Liver (tissue), 8 donors: ENCODE measurements at regions not wholly inside any gene's neighbourhood (a gene's known extent, or its start where the extent isn't known, plus 50 kb on each side); places are given as distances from the start of the nearest gene placed in this dataset.

Experiments
- DNase-seq: peaks from one replicate; pipeline ENCODE4 v3.0.0-alpha.2; 2017; ENCODE audit warnings: low spot score
- H3K27ac ChIP-seq, 2 donors: one replicate each; pipeline ENCODE4 v1.7.0; 2013; ENCODE audit warnings: inconsistent platforms in 2 of 2, low read length in 2 of 2, control low read depth in 1 of 2, low read depth in 1 of 2, mild to moderate bottlenecking in 1 of 2
- H3K27me3 ChIP-seq, 4 donors: one replicate each; pipeline versions ENCODE4 v1.6.1 to v1.7.0; 2013; ENCODE audit warnings: low read length in 3 of 4, inconsistent platforms in 1 of 4, mild to moderate bottlenecking in 1 of 4, moderate library complexity in 1 of 4; ENCODE audit not compliant: control insufficient read depth in 4 of 4, insufficient read depth in 4 of 4
- H3K36me3 ChIP-seq, 4 donors: one replicate each; pipeline versions ENCODE4 v1.6.1 to v1.7.0; 2013; ENCODE audit warnings: low read length in 3 of 4, mild to moderate bottlenecking in 3 of 4, low read depth in 1 of 4, moderate library complexity in 1 of 4; ENCODE audit not compliant: control insufficient read depth in 4 of 4, insufficient read depth in 3 of 4
- H3K4me1 ChIP-seq, 4 donors: one replicate each; pipeline versions ENCODE4 v1.6.1 to v1.7.0; 2013; ENCODE audit warnings: low read length in 3 of 4, mild to moderate bottlenecking in 3 of 4, moderate library complexity in 1 of 4; ENCODE audit not compliant: control insufficient read depth in 4 of 4, insufficient read depth in 4 of 4
- H3K4me3 ChIP-seq, 3 donors: one replicate each; pipeline versions ENCODE4 v1.6.1 to v1.7.0; 2013; ENCODE audit warnings: low read length in 3 of 3, control low read depth in 1 of 3, low read depth in 1 of 3, mild to moderate bottlenecking in 1 of 3
- H3K9ac ChIP-seq, 2 donors: one replicate each; pipeline ENCODE4 v1.7.0; 2013; ENCODE audit warnings: low read length in 2 of 2, mild to moderate bottlenecking in 2 of 2, moderate library complexity in 2 of 2, control low read depth in 1 of 2, low read depth in 1 of 2
- H3K9me3 ChIP-seq, 4 donors: one replicate each; pipeline versions ENCODE4 v1.6.1 to v1.7.0; 2013; ENCODE audit warnings: low read length in 3 of 4; ENCODE audit not compliant: control insufficient read depth in 4 of 4
- EGR1 ChIP-seq, 2 donors: IDR thresholded peaks; 2 replicates each; pipeline ENCODE4 v1.6.1; 2016 to 2018; ENCODE audit warnings: antibody characterized with exemption in 2 of 2, low read depth in 2 of 2
- GABPA ChIP-seq, 2 donors: IDR thresholded peaks in 1 of 2; conservative IDR thresholded peaks in 1 of 2; 2 replicates each; pipeline ENCODE4 v1.6.1; 2016; ENCODE audit warnings: antibody characterized with exemption in 2 of 2, mild to moderate bottlenecking in 1 of 2, moderate library complexity in 1 of 2
- HNF4G ChIP-seq: IDR thresholded peaks from 2 replicates; pipeline ENCODE4 v1.6.1; 2016; ENCODE audit warnings: antibody characterized with exemption
- NR2F2 ChIP-seq: IDR thresholded peaks from 2 replicates; pipeline ENCODE4 v1.6.1; 2016; ENCODE audit warnings: antibody characterized with exemption
- RAD21 ChIP-seq, 2 donors: IDR thresholded peaks; 2 replicates each; pipeline ENCODE4 v1.6.1; 2016; ENCODE audit warnings: antibody characterized with exemption in 2 of 2, mild to moderate bottlenecking in 2 of 2
- REST ChIP-seq: IDR thresholded peaks from 2 replicates; pipeline ENCODE4 v1.6.1; 2016; ENCODE audit warnings: antibody characterized with exemption, mild to moderate bottlenecking
- SP1 ChIP-seq: IDR thresholded peaks from 2 replicates; pipeline ENCODE4 v1.6.1; 2018; ENCODE audit warnings: antibody characterized with exemption, mild to moderate bottlenecking
- TAF1 ChIP-seq: conservative IDR thresholded peaks from 2 replicates; pipeline ENCODE4 v1.6.1; 2016; ENCODE audit warnings: antibody characterized with exemption, mild to moderate bottlenecking
- WGBS: extraction: QIAGEN DNeasy Blood & Tissue Kit; methylation state at CpG from one replicate; pipeline ENCODE4 v1.1.7; 2013; 5-methylcytosine and 5-hydroxymethylcytosine counted together
- TF ChIP-seq, protein P1 (sequence below): IDR thresholded peaks from 2 replicates; pipeline ENCODE4 v1.6.1; 2016; ENCODE audit warnings: antibody characterized with exemption
- TF ChIP-seq, protein P2 (sequence below): fragments of 150-350 bp; IDR thresholded peaks from 2 replicates; pipeline ENCODE4 v1.5.1; 2017; ENCODE audit warnings: improper control_type of control experiment, low read depth, low read length; ENCODE audit not compliant: missing input control
- donor health status: healthy.
- donor health status: healthy.
- donor health status: healthy.
- donor health status: healthy.
- donor health status: healthy.

GRCh38 chr4:128639541-128640270, 169.8 kb upstream of the JADE1 start:
- WGBS: 86% methylated on average over 2 of the region's 2 CpGs
- Histone ChIP-seq H3K9ac (no peak overlapping the region), H3K27me3 (no peaks in the 10 kb centered on the region), H3K36me3 (no peaks in the 10 kb centered on the region), H3K9me3 (no peaks in the 10 kb centered on the region), H3K4me3 (no peak overlapping the region), H3K4me1 (peaks cover 0 to 5% (median 0%) of the 10 kb centered on the region in 4 donors), H3K27ac (no peak overlapping the region)
- TF ChIP-seq TAF1 (no peak), EGR1 (IDR thresholded peaks at IDR 0.05; ENCODE audit: low read depth in 2 of 2) (no peak), RAD21 (IDR thresholded peaks at IDR 0.05) (no peak)
- no peak for DNase-seq

DNA sequence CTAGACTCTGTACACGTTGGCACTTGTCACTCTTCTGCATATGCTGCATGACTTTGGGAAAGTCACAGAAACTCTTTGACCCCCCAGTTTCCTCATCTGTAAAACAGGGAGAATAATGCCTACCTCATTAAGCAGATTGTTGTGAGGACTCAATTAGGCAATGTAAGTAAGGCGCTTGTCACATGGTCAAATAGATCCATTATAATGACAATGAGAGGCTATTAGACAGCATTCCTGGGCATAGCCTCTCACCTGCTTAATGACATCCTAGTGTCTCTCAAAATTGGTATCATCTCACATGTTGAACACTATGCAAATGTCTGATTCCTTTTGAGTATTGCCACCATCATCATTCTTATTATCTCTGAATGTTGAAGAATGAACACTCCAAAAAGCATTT, 172.6 kb upstream of the JADE1 start:
- peaks cover 0 to 5% (median 0%) of the 10 kb centered on the region in 4 donors for H3K4me1 ChIP-seq
- no peaks in the 10 kb centered on the region for H3K9me3 ChIP-seq
- WGBS: 88% methylated on average over 2 of the region's 2 CpGs
- H3K36me3 ChIP-seq: no peaks in the 10 kb centered on the region
- H3K27ac ChIP-seq: no peak overlapping the region
- TF ChIP-seq SP1: no peak
- TF ChIP-seq, protein P1, sequence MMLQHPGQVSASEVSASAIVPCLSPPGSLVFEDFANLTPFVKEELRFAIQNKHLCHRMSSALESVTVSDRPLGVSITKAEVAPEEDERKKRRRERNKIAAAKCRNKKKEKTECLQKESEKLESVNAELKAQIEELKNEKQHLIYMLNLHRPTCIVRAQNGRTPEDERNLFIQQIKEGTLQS: no peak
- no peak for TF ChIP-seq RAD21 (IDR thresholded peaks at IDR 0.05)
- no peak for TF ChIP-seq HNF4G
- TF ChIP-seq, protein P2, sequence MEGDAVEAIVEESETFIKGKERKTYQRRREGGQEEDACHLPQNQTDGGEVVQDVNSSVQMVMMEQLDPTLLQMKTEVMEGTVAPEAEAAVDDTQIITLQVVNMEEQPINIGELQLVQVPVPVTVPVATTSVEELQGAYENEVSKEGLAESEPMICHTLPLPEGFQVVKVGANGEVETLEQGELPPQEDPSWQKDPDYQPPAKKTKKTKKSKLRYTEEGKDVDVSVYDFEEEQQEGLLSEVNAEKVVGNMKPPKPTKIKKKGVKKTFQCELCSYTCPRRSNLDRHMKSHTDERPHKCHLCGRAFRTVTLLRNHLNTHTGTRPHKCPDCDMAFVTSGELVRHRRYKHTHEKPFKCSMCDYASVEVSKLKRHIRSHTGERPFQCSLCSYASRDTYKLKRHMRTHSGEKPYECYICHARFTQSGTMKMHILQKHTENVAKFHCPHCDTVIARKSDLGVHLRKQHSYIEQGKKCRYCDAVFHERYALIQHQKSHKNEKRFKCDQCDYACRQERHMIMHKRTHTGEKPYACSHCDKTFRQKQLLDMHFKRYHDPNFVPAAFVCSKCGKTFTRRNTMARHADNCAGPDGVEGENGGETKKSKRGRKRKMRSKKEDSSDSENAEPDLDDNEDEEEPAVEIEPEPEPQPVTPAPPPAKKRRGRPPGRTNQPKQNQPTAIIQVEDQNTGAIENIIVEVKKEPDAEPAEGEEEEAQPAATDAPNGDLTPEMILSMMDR: no peak
- TF ChIP-seq TAF1: no peak
- TF ChIP-seq REST: no peak
- no peak for TF ChIP-seq NR2F2
- TF ChIP-seq GABPA (IDR thresholded peaks at IDR 0.05 in 1 of 2, conservative IDR thresholded peaks at IDR 0.05 in 1 of 2): no peak
- H3K9ac ChIP-seq: no peak overlapping the region
- DNase-seq: no peak
- H3K27me3 ChIP-seq: no peaks in the 10 kb centered on the region
- no peak overlapping the region for H3K4me3 ChIP-seq

DNA sequence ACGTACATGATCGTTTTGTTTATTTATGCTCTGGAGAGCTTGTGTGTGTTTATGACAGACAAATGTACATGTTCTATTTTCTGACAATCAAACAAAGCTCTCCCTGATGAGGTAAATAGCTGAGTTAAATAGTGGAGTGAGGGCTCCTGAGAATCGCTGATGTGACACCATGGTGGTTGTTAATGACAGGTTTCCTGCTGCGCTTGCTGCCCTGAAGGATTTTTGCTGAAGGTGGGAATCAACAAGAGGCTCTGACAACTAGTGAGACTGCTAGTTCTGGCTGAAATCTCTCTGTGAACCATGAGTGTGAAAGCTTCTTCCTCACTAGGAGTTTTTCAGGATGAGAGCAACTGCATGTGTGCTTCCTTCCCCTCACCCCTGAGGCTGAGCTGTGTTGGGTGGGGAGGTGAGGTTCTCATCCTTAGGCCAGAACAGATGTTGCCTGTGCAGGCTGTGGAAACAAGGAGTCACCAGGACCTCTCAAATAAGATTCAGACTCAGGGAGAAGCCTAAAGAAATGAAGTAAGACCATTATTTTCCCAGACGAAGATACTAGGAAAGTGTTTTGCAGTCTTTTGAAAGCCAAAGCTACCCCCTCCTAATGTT, 173.4 kb upstream of the JADE1 start:
- Histone ChIP-seq H3K4me3 (no peak overlapping the region), H3K27ac (no peak overlapping the region), H3K27me3 (no peaks in the 10 kb centered on the region), H3K9ac (no peak overlapping the region), H3K9me3 (no peaks in the 10 kb centered on the region), H3K36me3 (no peaks in the 10 kb centered on the region), H3K4me1 (peaks cover 0 to 5% (median 0%) of the 10 kb centered on the region in 4 donors)
- peak; percentile 2 for TF ChIP-seq TAF1
- TF ChIP-seq REST: no peak
- DNase-seq: no peak
- 59% methylated on average over 5 of the region's 5 CpGs for WGBS
